Esophagus mucosa (tissue), 1 donor: ENCODE measurements at regions not wholly inside any gene's neighbourhood (a gene's known extent, or its start where the extent isn't known, plus 50 kb on each side); places are given as distances from the start of the nearest gene placed in this dataset.

Source experiments
- ATAC-seq: fragments of 200-7000 bp; cut with Tn5 transposase; one replicate; pipeline ENCODE4 v1.9.1; 2020
- donor health status: DM: yes; HTN: yes; CAD: no.

- ATAC-seq = no peak
Observed at GRCh38 chr15:95590533-95591044, 739.9 kb upstream of the NR2F2 start.

DNA sequence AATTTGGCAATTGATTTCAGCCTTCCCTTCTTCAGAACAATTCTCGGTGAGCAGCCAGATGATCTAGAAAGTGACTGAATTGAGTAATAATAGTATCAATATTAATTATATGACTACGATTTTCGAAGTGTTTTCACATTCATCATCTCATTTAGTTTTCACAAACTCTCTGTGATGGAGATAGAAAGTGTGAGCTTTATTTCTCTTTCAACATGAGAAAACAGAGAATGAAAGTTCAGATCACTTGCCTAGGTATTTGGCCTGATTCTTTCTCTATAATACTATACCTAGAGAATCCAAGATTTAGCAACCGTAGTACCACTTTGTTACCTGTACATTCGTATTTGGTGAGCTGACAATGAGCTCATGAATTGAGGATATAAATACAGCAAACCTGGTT is 739.2 kb upstream of the NR2F2 start:
- ATAC-seq = no peak

DNA sequence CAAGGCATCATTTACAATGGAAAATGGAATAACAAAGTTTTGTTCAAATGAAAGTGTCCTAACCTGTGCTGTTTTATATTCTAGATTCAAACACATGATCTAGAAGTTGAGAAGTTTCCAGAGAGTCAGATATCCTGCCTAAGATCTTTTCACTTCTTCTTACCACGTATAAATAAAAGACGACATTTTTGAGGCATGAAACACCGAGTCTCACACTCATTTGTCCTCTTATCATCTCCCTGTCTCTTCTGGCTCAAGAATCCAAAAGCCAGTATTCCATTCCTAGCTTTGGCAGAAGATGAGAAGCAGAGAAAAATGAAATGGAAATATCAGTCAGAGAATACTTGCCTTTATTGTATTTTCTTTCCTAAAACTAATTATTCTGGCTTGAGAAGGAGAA is 738.6 kb upstream of the NR2F2 start:
- no peak for ATAC-seq

GRCh38 chr15:95594496-95594895 is 736.0 kb upstream of the NR2F2 start:
- no peak for ATAC-seq

DNA sequence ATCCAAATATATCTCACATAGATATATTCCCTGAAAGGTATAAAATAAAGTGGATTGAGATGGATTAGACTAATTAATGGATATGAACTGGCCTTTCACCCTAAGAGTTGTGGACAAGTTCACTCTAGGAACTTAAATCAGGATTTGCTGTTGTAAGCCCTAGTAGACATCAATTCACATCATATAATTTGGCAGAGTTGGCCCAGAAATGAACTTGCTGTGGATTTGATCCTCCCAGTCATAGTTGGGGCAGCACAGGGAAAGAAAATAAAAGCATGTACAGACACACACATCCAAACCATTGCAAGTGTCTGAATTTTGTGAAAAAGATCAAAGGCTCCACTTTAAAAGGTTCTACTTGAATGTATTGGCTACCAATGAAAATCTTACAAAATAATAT is 734.7 kb upstream of the NR2F2 start:
- ATAC-seq = no peak

GRCh38 chr15:95596496-95596895 is 734.0 kb upstream of the NR2F2 start:
- ATAC-seq = no peak

GRCh38 chr15:95598251-95598855 is 732.1 kb upstream of the NR2F2 start:
- no peak for ATAC-seq

DNA sequence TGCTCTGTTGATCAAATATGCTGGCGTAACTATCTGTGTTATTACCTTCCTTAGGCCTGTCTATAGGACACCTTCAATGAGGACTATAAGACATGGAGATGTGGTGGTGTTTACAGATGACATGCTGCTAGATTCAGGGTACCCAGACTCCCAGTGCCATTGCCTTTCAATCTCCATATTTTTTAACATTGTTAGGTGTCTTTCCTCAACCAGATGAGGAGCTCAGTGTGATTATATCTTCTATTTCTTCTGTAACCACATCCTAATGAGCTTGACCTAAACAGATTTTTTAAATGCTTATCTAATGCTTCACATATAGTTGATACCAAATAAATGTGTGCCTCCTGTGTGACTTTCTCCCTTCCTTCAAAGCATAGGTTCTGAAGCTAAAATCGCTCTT is 730.1 kb upstream of the NR2F2 start:
- no peak for ATAC-seq

DNA sequence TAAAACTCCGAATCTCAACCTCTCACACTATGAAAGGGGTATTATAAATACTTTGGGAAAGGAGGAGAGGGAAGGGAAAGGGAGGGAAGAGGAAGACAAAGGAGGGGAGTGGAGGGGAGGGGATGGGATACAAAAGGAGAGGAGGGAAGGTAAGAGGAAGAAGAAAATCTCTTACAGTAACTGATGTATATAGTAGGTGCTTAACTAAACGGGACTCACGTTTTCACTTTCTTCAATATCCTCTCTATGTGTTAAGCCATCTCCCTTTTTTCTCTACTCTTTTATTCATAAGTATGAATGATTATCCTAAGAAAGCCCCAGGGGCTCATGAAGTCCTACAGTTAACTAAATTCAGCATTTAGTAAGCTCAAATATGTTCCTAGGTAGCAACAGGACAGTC is 729.6 kb upstream of the NR2F2 start:
- ATAC-seq = no peak

GRCh38 chr15:95601525-95601924 is 729.0 kb upstream of the NR2F2 start:
- ATAC-seq = no peak

DNA sequence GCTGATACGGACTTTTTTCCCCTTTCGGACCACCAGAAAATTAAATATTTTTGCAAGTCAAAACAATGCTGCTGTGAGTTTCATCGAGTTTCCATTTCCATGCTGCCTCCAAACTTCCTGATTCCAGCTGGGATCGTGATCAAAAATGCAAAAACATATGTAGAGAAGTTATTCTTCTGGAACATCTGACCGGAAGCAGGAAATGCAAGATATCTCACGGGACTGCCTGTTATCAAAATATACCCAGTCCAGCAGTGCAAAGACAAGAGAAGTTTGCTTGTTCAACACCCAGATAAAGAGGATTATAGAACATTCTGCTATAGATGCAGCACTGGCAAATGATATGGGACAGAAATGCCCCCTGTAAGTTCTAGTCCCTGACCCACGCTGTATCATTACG is 726.7 kb upstream of the NR2F2 start:
- ATAC-seq = no peak

GRCh38 chr15:95604634-95605036 is 725.9 kb upstream of the NR2F2 start:
- no peak for ATAC-seq

- ATAC-seq = no peak
Observed at GRCh38 chr15:95605098-95605497, 725.4 kb upstream of the NR2F2 start.

GRCh38 chr15:95606551-95606950 is 723.9 kb upstream of the NR2F2 start:
- no peak for ATAC-seq

DNA sequence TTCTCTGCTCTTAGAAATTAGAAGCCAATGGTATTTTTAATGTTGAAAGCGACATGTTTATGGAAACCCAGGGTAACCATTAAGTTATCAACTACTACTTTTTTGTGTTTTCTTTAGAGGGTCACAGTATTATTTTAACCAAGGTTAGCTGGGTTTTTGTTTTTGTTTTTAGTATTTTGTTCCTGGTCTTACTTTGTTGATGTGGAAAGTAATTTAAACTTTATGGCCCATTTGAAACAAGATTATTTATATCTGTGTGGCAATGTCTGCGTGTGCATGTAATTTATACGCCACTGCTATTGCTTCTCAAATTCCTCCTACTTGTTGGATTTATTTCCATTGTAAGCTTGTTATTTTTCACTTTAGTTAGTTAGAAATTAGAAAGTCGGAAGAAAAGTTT is 722.1 kb upstream of the NR2F2 start:
- ATAC-seq = no peak

DNA sequence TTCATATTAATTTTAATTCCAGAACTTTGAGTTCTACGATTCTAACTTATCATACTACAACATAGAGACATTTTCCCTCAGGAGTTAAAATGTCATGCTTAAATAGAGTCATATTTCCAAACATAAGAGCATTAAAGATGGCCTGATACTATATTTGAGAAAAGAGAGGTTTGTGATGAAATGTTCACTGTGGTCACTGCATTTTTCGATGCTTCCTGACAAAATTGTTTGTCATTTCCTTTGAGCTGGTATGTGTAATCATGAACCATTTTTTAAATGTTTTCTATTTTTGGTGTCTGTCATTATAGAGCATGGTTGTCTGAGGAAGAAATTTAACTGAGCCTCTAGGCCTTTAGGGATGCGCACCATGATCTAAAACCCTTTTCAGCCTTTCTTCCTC is 721.4 kb upstream of the NR2F2 start:
- no peak for ATAC-seq

- no peak for ATAC-seq
Observed at GRCh38 chr15:95610945-95611344, 719.6 kb upstream of the NR2F2 start.

DNA sequence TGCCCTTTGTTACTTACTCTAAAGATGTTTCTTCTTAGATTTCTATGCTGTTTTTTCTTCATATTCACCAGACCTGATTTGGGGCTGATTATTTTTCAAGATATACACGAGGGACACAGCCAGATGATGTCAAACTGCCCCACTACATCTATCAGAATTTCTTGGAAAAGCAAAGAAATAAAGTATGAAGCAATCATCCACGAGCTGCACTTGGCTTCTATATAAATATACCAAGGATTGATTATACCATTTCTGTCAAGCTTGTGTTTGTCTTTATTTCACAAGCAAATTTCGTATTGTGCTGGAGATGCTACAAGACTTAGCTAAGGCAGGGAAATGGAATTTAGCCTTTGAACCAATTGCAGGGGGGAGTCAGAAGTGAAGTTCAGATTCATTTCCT is 715.1 kb upstream of the NR2F2 start:
- ATAC-seq = no peak

DNA sequence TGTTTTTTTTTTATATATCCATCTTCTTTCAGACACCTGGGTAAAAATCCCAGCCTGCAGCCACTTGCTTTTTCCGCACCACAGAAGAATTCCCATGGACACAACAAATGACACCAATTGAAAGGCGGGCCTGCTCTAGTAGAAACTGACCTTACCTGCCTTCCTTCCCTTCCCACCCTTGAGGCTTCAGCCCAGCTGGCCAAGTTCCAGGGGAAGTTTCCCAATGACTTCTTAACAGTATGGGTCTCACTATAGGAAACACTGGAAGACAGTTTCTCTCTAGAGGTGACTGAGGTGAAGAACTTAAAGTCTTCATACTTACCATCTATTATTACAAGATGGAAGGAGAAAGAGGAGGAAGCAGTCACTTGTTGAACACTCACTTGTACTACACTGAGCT is 714.2 kb upstream of the NR2F2 start:
- no peak for ATAC-seq

GRCh38 chr15:95620934-95621579 is 709.4 kb upstream of the NR2F2 start:
- ATAC-seq = no peak

DNA sequence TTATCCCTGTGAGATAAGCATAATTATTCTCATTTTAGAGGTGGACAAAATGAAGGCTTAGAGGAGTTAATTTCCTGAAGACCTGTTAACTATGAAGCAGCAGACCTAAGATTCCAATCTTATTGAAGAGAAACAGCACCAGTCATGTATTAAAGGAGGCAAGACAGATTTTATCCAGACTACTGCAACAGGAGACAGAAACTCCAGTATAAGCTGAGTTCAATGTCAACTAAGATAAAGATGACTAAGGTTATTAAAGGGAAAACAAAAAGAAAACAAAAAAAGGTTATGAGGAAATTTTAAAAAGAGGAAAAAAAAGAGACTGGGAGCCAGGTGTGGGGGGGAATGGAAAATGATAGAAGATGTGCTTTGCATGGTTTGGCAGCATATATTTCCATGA is 707.7 kb upstream of the NR2F2 start:
- no peak for ATAC-seq

GRCh38 chr15:95624100-95624499 is 706.4 kb upstream of the NR2F2 start:
- ATAC-seq = no peak

GRCh38 chr15:95624616-95625361 is 705.7 kb upstream of the NR2F2 start:
- ATAC-seq = no peak
